Small intestine (tissue), 7 donors: ENCODE measurements at regions not wholly inside any gene's neighbourhood (a gene's known extent, or its start where the extent isn't known, plus 50 kb on each side); places are given as distances from the start of the nearest gene placed in this dataset.

Source experiments
- DNase-seq, 2 donors: peaks; one replicate each; pipeline versions ENCODE4 v3.0.0 to v3.0.0-alpha.2; 2013
- FAIRE-seq: peaks from 2 replicates; lab custom pipeline; 2012; peaks lifted over from hg19 to GRCh38; lab: Jason Lieb, UNC
- H3K27ac ChIP-seq, 3 donors: one replicate each; pipeline ENCODE4 v1.5.1; 2013; ENCODE audit warnings: low read length in 2 of 3, mild to moderate bottlenecking in 2 of 3, control low read depth in 1 of 3, inconsistent platforms in 1 of 3, low read depth in 1 of 3, moderate library complexity in 1 of 3
- H3K27me3 ChIP-seq, 3 donors: one replicate each; pipeline ENCODE4 v1.6.1; 2013; ENCODE audit warnings: low read length in 3 of 3, inconsistent platforms in 1 of 3; ENCODE audit not compliant: control insufficient read depth in 3 of 3, insufficient read depth in 3 of 3
- H3K36me3 ChIP-seq, 3 donors: one replicate each; pipeline ENCODE4 v1.6.1; 2013; ENCODE audit warnings: low read length in 3 of 3, inconsistent platforms in 1 of 3, low read depth in 1 of 3, mild to moderate bottlenecking in 1 of 3, moderate library complexity in 1 of 3; ENCODE audit not compliant: control insufficient read depth in 3 of 3, insufficient read depth in 2 of 3
- H3K4me1 ChIP-seq, 3 donors: one replicate each; pipeline ENCODE4 v1.6.1; 2013; ENCODE audit warnings: low read length in 2 of 3, inconsistent platforms in 1 of 3, low read depth in 1 of 3, mild to moderate bottlenecking in 1 of 3, moderate library complexity in 1 of 3; ENCODE audit not compliant: control insufficient read depth in 3 of 3, insufficient read depth in 2 of 3
- H3K4me3 ChIP-seq, 3 donors: one replicate each; pipeline ENCODE4 v1.5.1; 2013; ENCODE audit warnings: low read length in 3 of 3, control low read depth in 1 of 3, inconsistent platforms in 1 of 3, low read depth in 1 of 3, mild to moderate bottlenecking in 1 of 3, moderate library complexity in 1 of 3
- H3K9me3 ChIP-seq, 2 donors: one replicate each; pipeline ENCODE4 v1.6.1; 2013; ENCODE audit warnings: low read depth in 1 of 2, low read length in 1 of 2; ENCODE audit not compliant: control insufficient read depth in 2 of 2, insufficient read depth in 1 of 2
- WGBS, 3 donors: extraction: QIAGEN DNeasy Blood & Tissue Kit; methylation state at CpG; one replicate each; pipeline ENCODE4 v1.1.7; 2013; 5-methylcytosine and 5-hydroxymethylcytosine counted together
- donor health status: healthy with polysubstance abuse.
- donor health status: control.
- donor health status: control.
- donor health status: Bipolar disorder and iron deficiency.
- donor health status: healthy.

DNA sequence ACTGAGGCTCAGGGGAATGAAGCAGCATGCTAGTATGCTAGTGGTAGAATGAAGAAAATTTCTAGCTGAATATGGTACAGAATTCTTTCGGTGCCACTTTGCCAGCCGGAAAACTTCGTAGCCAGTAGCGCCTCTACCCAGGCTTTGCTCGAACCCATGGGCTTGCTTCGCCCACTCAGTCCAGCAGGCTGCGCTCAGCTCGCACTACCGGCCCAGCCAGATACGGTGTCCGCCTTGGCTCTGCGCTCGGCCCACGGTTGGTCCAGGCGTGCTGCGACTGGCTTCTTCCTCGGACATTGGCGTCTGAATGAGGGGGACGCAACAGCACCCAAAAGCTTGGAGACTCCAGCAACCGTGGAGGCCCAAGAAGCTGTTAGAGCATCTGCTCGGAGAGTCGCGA lies 372.5 kb upstream of the CDH8 start:
- DNase-seq (no peak), FAIRE-seq (no peak)
- 62 to 74% (median 72%) methylated on average over 23 of the region's 23 CpGs for WGBS, 3 donors
- Histone ChIP-seq H3K36me3 (no peaks in the 10 kb centered on the region), H3K4me1 (no peaks in the 10 kb centered on the region), H3K27me3 (no peaks in the 10 kb centered on the region), H3K9me3 (peaks cover 2 to 4% of the 10 kb centered on the region in 2 donors), H3K4me3 (no peak overlapping the region), H3K27ac (no peak overlapping the region)

DNA sequence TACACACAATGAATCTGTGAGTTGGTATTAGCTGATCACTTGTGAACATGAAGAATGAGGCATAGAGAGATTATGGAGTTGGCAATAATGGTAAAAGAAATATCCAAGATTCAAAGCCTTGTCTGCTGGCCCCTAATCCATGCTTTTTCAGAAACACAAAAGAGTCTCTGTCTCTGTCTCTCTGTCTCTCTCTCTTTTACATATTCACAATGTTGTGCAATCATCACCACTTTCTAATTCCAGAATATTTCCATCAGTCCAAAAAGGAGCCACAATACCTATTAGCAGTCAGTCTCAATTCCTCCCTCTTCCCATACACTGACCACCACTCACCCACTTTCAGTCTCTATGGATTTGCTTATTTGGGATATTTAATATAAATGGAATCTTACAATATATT lies 370.1 kb upstream of the CDH8 start:
- FAIRE-seq (no peak), DNase-seq (no peak)
- Histone ChIP-seq H3K4me1 (no peaks in the 10 kb centered on the region), H3K9me3 (peaks cover 2 to 4% of the 10 kb centered on the region in 2 donors), H3K4me3 (no peak overlapping the region), H3K36me3 (no peaks in the 10 kb centered on the region), H3K27ac (no peak overlapping the region), H3K27me3 (no peaks in the 10 kb centered on the region)

DNA sequence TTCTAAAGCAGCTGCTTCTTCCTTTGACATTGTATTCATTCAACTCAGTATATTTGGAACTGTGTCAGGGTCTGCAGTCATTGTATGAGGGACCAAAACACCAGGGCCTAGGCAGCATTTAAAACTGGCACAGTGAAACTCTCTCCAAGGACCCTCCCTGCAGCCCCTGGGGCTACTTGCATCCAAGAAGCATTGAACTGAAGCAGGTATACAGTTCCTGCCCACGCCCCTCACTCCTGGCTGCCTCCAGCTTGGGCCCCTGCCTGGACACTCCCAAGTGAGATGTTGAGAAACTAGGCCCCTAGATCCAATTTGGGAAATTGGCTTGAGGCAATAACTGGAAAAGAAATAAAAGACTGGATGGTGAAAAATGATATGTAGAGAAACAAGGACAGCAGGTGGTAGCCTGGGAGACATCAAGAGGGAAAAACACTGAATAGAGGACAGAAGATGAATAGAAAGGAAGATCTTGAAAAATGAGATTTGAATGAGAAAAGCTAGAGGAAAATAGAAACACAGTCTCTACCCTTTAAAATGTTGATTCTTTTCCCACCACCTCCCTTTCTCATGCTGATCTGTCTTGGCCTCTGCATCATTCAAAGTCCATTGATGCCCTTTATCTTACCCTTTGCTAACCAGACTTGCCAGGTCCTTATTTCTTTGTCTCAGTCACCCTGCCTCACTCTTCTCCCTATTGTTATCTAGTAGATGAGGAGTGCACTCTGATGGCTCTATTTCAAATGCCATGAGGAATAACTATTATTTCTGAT lies 368.8 kb upstream of the CDH8 start:
- no peaks in the 10 kb centered on the region for H3K4me1 ChIP-seq
- H3K9me3 ChIP-seq = peaks cover 2% of the 10 kb centered on the region in 2 donors
- H3K27me3 ChIP-seq = no peaks in the 10 kb centered on the region
- no peak overlapping the region for H3K27ac ChIP-seq
- DNase-seq = no peak
- H3K4me3 ChIP-seq = no peak overlapping the region
- H3K36me3 ChIP-seq = no peaks in the 10 kb centered on the region
- no peak for FAIRE-seq
- WGBS, 3 donors = 21 to 65% (median 38%) methylated on average over 1 of the region's 1 CpG

DNA sequence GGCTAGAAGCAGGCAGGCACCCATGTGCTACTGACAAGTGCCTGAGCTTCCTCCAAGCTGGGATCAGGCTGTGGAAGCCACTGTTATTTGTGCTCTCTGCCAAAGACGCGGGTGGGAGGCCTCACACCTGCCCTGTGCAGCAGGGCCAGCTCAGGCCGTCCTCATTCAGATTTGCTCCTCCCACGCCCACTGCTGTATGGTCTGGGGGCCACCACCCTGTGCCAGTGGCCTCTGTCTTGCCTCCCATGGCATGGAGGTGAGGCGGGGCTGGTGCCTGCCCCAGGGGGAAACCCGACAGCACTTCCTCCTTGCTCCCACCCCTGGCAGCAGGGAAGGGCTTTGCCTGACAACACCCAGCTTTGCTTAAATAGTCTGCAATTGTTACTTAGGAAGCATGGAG lies 356.5 kb upstream of the CDH8 start:
- H3K27me3 ChIP-seq = no peaks in the 10 kb centered on the region
- DNase-seq (no peak), FAIRE-seq (no peak)
- no peak overlapping the region for H3K4me3 ChIP-seq
- H3K27ac ChIP-seq = no peak overlapping the region
- no peaks in the 10 kb centered on the region for H3K9me3 ChIP-seq
- H3K4me1 ChIP-seq = no peaks in the 10 kb centered on the region
- H3K36me3 ChIP-seq = no peaks in the 10 kb centered on the region
- WGBS, 3 donors = 62 to 76% (median 70%) methylated on average over 6 of the region's 6 CpGs

DNA sequence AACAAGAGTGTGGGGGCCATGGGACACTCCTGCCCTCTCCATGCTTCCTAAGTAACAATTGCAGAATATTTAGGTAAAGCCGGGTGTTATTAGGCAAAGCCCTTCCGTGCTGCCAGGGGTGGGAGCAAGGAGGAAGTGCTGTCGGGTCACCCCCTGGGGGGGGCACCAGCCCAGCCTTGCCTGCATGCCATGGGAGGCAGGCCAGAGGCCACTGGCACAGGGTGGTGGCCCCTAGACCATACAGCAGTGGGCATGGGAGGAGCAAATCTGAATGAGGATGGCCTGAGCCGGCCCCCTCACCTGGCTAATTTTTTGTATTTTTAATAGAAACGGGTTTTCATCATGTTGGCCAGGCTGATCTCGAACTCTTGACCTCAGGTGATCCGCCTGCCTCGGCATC lies 355.7 kb upstream of the CDH8 start:
- Histone ChIP-seq H3K36me3 (no peaks in the 10 kb centered on the region), H3K9me3 (no peaks in the 10 kb centered on the region), H3K4me3 (no peak overlapping the region), H3K4me1 (no peaks in the 10 kb centered on the region), H3K27ac (no peak overlapping the region), H3K27me3 (no peaks in the 10 kb centered on the region)
- WGBS, 3 donors = 82 to 86% (median 84%) methylated on average over 8 of the region's 8 CpGs
- FAIRE-seq (no peak), DNase-seq (no peak)

DNA sequence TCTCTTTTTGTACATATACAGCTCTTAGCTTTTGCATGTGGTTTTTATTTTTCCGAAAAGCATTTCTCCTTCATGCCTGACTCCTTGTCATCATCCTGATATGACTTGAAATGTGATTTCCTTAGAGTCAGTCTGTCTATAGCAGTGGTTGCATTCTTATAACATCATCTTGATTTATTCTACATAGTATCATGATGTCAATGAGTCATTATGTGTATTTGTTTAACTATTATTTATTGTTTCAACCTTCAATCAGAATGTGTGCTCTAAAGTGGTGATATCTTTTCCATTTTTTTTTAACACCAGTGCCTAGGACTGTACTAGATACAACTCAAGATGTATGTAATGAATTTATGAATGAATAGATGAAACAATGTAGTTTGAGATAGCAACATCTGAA lies 354.9 kb upstream of the CDH8 start:
- FAIRE-seq = no peak
- H3K9me3 ChIP-seq = no peaks in the 10 kb centered on the region
- no peak overlapping the region for H3K4me3 ChIP-seq
- H3K36me3 ChIP-seq = no peaks in the 10 kb centered on the region
- no peaks in the 10 kb centered on the region for H3K4me1 ChIP-seq
- 80 to 85% (median 83%) methylated on average over 1 of the region's 1 CpG for WGBS, 3 donors
- no peak overlapping the region for H3K27ac ChIP-seq
- DNase-seq = no peak
- no peaks in the 10 kb centered on the region for H3K27me3 ChIP-seq

DNA sequence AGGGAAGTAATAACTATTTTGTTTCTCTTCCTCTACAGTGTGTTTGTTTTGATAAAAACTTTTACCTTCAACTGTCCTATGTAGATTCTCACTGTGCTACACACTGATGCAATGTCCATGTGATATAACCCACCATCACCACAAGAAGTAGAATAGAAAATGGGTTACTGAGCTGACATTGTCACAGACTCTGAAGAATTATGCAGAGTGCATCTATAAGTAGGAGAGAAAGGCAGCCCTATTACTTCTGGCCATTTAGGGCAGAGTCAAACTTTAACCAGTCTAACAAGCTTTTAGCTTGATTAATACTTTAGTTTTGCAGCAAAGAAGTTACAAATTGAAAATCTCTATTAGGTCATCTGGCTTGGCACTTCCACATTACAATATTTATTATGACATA lies 354.0 kb upstream of the CDH8 start:
- Histone ChIP-seq H3K36me3 (no peaks in the 10 kb centered on the region), H3K27me3 (no peaks in the 10 kb centered on the region), H3K9me3 (no peaks in the 10 kb centered on the region), H3K27ac (no peak overlapping the region), H3K4me1 (no peaks in the 10 kb centered on the region), H3K4me3 (no peak overlapping the region)
- no peak for DNase-seq
- FAIRE-seq = no peak

DNA sequence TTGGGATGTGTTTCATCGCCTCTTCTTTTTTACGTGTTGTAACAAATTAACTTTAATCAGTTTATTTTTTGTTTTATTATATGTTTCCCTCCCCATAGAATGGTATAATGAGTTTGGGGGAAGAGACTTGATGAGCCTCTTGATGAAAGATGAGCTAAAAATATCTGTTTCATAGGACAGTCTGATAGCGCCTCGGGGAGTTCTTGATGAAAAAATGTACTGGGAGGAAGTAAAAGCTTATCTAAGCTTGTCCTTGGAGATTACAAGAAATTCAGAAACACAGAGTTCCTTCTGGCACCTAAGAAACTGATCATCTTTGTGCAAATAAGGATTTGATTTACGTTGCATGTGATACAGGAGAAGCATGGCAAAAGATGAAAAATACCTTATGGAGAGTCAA lies 350.2 kb upstream of the CDH8 start:
- Histone ChIP-seq H3K36me3 (no peaks in the 10 kb centered on the region), H3K27me3 (no peaks in the 10 kb centered on the region), H3K4me3 (no peak overlapping the region), H3K4me1 (no peaks in the 10 kb centered on the region), H3K27ac (no peak overlapping the region), H3K9me3 (no peaks in the 10 kb centered on the region)
- 77 to 84% (median 82%) methylated on average over 5 of the region's 5 CpGs for WGBS, 3 donors
- no peak for FAIRE-seq
- no peak for DNase-seq

DNA sequence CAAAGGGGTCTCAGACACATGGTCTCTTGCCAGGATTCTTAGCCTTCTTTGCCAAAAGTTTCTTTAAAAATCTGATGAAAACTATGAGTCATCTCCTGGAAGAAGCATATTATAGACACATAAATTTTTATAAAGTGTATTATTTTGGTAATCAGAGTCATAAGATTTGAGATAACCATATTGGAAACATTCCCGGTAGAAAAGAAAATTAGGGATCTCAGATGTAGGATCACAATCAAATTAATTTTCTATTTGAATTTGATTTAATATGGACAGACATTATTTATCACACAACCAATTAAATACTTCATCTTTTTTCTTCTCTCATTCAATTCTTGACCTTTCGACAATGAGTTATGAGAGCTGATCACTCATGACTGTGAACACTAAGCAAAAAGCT lies 347.7 kb upstream of the CDH8 start:
- Histone ChIP-seq H3K27ac (no peak overlapping the region), H3K4me3 (no peak overlapping the region), H3K4me1 (no peaks in the 10 kb centered on the region), H3K36me3 (no peaks in the 10 kb centered on the region), H3K9me3 (no peaks in the 10 kb centered on the region), H3K27me3 (no peaks in the 10 kb centered on the region)
- FAIRE-seq = no peak
- DNase-seq = no peak
- WGBS, 3 donors = 79 to 90% (median 90%) methylated on average over 2 of the region's 2 CpGs
